Endothelial cell of umbilical vein (primary cell): ENCODE measurements at regions not wholly inside any gene's neighbourhood (a gene's known extent, or its start where the extent isn't known, plus 50 kb on each side); places are given as distances from the start of the nearest gene placed in this dataset.

Experiments used
- BruUV-seq: library from RNA; stranded (reverse); fragments of 400-500 nt; replicated peaks from 2 replicates; lab custom pipeline; 2021; lab: Mats Ljungman, UMichigan
- CTCF ChIA-PET: fragments of 300-600, 350-600 bp; sonication (Branson Sonifier 250); formaldehyde crosslinking; loops from one replicate; lab custom pipeline; 2021; ENCODE audit warnings: antibody characterized with exemption, inconsistent platforms; lab: Charles Lee
- POLR2A ChIA-PET: fragments of 300-600, 350-600 bp; sonication (Branson Sonifier 250); formaldehyde crosslinking; loops from one replicate; lab custom pipeline; 2021; ENCODE audit warnings: antibody characterized with exemption, inconsistent platforms; lab: Charles Lee
- DNase-seq: peaks from one replicate; pipeline ENCODE4 v3.0.0-alpha.2; 2011; ENCODE audit warnings: low read depth, low spot score
- FAIRE-seq: peaks from 2 replicates; lab custom pipeline; 2011; peaks lifted over from hg19 to GRCh38; lab: Jason Lieb, UNC
- H2AFZ ChIP-seq: 2 replicates; pipeline ENCODE4 v1.6.0; 2012; ENCODE audit warnings: low read depth, low read length, control low read depth, inconsistent platforms
- H3K27ac ChIP-seq: 2 replicates; pipeline ENCODE4 v1.5.1; 2011; ENCODE audit warnings: low read depth, mild to moderate bottlenecking, control low read depth, low read length, moderate library complexity; ENCODE audit not compliant: insufficient read depth
- H3K27me3 ChIP-seq, 2 experiments: 2 replicates each; pipeline versions ENCODE4 v1.6.0 to v1.6.1; 2011; ENCODE audit warnings: low read length in 2 of 2, mixed read lengths in 1 of 2; ENCODE audit not compliant: control insufficient read depth in 2 of 2, insufficient read depth in 2 of 2
- H3K36me3 ChIP-seq, 2 experiments: 2 replicates in 1 of 2; 3 replicates in 1 of 2; pipeline ENCODE4 v1.5.1; 2011; ENCODE audit warnings: low read length in 2 of 2, mild to moderate bottlenecking in 1 of 2, moderate library complexity in 1 of 2; ENCODE audit not compliant: control insufficient read depth in 2 of 2, insufficient read depth in 2 of 2; ENCODE audit errors: extremely low read depth in 1 of 2
- H3K4me1 ChIP-seq: 3 replicates; pipeline ENCODE4 v1.5.1; 2011; ENCODE audit warnings: mild to moderate bottlenecking, low read length; ENCODE audit not compliant: control insufficient read depth, insufficient read depth; ENCODE audit errors: extremely low read depth
- H3K4me2 ChIP-seq: 2 replicates; pipeline ENCODE4 v1.6.1; 2011; ENCODE audit warnings: low read length, control low read depth, mixed read lengths; ENCODE audit not compliant: insufficient read depth
- H3K4me3 ChIP-seq, 3 experiments: fragments of 200-600 bp in 1 of 3; sonication (generic), shearing (Covaris generic) in 1 of 3; replicated peaks in 1 of 3; 2 replicates each; pipeline ENCODE4 v1.5.1; 2011 to 2016; ENCODE audit warnings: control low read depth in 3 of 3, low read length in 3 of 3, mild to moderate bottlenecking in 2 of 3, inconsistent platforms in 1 of 3, low read depth in 1 of 3, moderate library complexity in 1 of 3; ENCODE audit not compliant: insufficient read depth in 1 of 3
- H3K79me2 ChIP-seq: 2 replicates; pipeline ENCODE4 v1.6.0; 2012; ENCODE audit warnings: low read length, inconsistent platforms; ENCODE audit not compliant: control insufficient read depth, insufficient read depth
- H3K9ac ChIP-seq: replicated peaks from 2 replicates; pipeline ENCODE3; 2011; ENCODE audit warnings: low read length, control low read depth; ENCODE audit not compliant: insufficient read depth; ENCODE audit errors: extremely low read depth
- H3K9me1 ChIP-seq: replicated peaks from 3 replicates; pipeline ENCODE4 v1.6.0; 2011; ENCODE audit warnings: mild to moderate bottlenecking, low read length; ENCODE audit not compliant: control insufficient read depth, insufficient read depth; ENCODE audit errors: extremely low read depth
- H3K9me3 ChIP-seq: replicated peaks from 2 replicates; pipeline ENCODE4 v1.5.1; 2012; ENCODE audit warnings: low read length, inconsistent platforms; ENCODE audit not compliant: control insufficient read depth, insufficient read depth
- H4K20me1 ChIP-seq: replicated peaks from 2 replicates; pipeline ENCODE3; 2011; ENCODE audit warnings: mild to moderate bottlenecking, low read length; ENCODE audit not compliant: control insufficient read depth, insufficient read depth; ENCODE audit errors: extremely low read depth
- EZH2 ChIP-seq: IDR thresholded peaks from 2 replicates; pipeline ENCODE4 v1.6.1; 2012; ENCODE audit warnings: borderline replicate concordance, low read depth, mild to moderate bottlenecking, moderate library complexity, low read length, inconsistent platforms; ENCODE audit not compliant: severe bottlenecking
- FOS ChIP-seq: IDR thresholded peaks from 2 replicates; pipeline ENCODE4 v1.6.1; 2011; ENCODE audit warnings: mild to moderate bottlenecking, low read length, moderate library complexity, borderline replicate concordance; ENCODE audit not compliant: insufficient read depth
- GATA2 ChIP-seq: IDR thresholded peaks from 2 replicates; pipeline ENCODE4 v1.7.0; 2011; ENCODE audit warnings: low read depth, mild to moderate bottlenecking, moderate library complexity, mixed read lengths, low read length; ENCODE audit not compliant: insufficient read length, insufficient read depth
- JUN ChIP-seq: IDR thresholded peaks from 2 replicates; pipeline ENCODE4 v1.6.1; 2011; ENCODE audit warnings: borderline replicate concordance, low read depth; ENCODE audit not compliant: insufficient read length, insufficient read depth
- MYC ChIP-seq: IDR thresholded peaks from one replicate; pipeline ENCODE4 v1.6.1; 2011; ENCODE audit warnings: mild to moderate bottlenecking, low read depth, low read length
- POLR2AphosphoS5 ChIP-seq: IDR thresholded peaks from 2 replicates; pipeline ENCODE4 v1.6.1; 2012; ENCODE audit warnings: low read depth, mild to moderate bottlenecking, control low read depth, low read length, moderate library complexity; ENCODE audit not compliant: insufficient read depth
- dilution Hi-C: fragments of 300-500 bp; cut with MboI; formaldehyde crosslinking; loops from one replicate; pipeline ENCODE4 v1.15.0; 2019; ENCODE audit warnings: low sequenced_read_pairs; ENCODE audit not compliant: extremely low pct_ligation_motif_present
- intact Hi-C: fragments of 100-400 bp; cut with micrococcal nuclease; formaldehyde crosslinking; loops from one replicate; pipeline ENCODE4 v1.10.0; 2022
- TF ChIP-seq, protein P1 (sequence below): IDR thresholded peaks from 2 replicates; pipeline ENCODE4 v1.6.1; 2011; ENCODE audit not compliant: insufficient read depth, insufficient read length
- TF ChIP-seq, protein P2 (sequence below), 2 donors: IDR thresholded peaks; 1 replicate in 1 of 2; 2 replicates in 1 of 2; pipeline ENCODE4 v1.5.1; 2011; ENCODE audit warnings: low read length in 2 of 2, mild to moderate bottlenecking in 2 of 2, moderate library complexity in 2 of 2, control low read depth in 1 of 2, inconsistent platforms in 1 of 2, low read depth in 1 of 2; ENCODE audit not compliant: insufficient read depth in 1 of 2; ENCODE audit errors: extremely low read depth in 1 of 2

DNA sequence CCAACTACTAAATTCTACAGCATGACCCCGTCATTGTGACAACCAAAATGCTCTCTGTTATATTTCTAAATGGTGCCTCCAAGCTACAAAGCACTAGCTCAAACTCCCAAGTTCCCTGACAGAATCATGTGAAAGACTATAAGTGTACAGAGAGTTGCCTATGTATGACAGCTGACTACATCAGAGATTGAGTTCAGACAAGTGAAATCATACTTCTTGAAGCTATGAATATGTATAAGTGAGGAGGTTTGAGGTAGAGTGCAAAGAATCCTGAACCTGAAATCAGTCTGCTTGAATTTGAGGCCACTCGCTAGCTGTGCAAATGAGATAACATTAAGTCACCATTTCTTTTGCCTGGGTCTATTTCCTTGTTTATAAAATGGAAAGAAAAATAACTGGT is 63.9 kb upstream of the TP63 start:
- no TSS peak for BruUV-seq
- Histone ChIP-seq H3K27me3 (no peaks in the 10 kb centered on the region), H3K4me3 (no peak overlapping the region), H3K4me2 (no peak overlapping the region), H3K79me2 (no peaks in the 10 kb centered on the region), H3K36me3 (no peaks in the 10 kb centered on the region), H3K4me1 (no peaks in the 10 kb centered on the region), H3K9me3 (no peaks in the 10 kb centered on the region), H3K9me1 (no peaks in the 10 kb centered on the region), H3K9ac (no peak overlapping the region), H3K27ac (no peak overlapping the region), H2AFZ (no peak overlapping the region), H4K20me1 (no peaks in the 10 kb centered on the region)
- no peak for TF ChIP-seq POLR2AphosphoS5
- TF ChIP-seq, protein P1, sequence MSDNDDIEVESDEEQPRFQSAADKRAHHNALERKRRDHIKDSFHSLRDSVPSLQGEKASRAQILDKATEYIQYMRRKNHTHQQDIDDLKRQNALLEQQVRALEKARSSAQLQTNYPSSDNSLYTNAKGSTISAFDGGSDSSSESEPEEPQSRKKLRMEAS = no peak
- no peak for TF ChIP-seq MYC
- dilution Hi-C loops (no loop called here), intact Hi-C loops (no loop called here)
- no peak for FAIRE-seq
- POLR2A ChIA-PET = no interaction called here
- CTCF ChIA-PET = no interaction called here
- no peak for DNase-seq

DNA sequence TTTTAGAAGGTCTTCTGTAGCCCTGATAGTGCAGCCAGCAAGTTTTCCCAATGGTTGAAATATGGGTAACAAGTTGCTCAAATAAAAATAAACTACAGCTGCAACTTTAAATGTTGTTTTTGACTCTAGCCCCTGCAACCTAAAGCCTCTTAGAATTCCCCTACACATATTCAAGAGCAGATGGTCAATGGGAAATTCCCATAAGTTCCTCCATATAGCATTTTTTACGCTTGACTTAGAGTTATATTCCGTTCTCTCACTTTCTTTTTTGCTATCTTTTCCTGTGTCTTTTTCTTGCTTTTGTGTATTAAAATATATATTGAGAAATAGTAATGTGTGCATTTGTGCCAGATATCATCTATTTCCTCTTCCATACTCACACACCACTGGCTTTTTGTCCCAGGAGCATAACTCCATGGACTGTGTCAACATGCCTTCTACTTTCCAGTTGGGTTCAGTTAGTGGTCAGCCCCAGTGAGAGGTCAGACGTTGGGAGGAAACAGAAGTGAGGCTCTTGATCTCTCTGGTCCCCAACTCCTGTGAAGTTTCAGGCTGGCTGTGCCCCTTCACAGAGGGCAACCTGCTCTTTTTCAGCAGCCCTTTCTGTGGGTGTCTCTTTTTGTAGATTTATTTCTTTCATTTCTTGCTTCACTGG is 63.3 kb upstream of the TP63 start:
- Histone ChIP-seq H3K9me1 (no peaks in the 10 kb centered on the region), H3K9ac (no peak overlapping the region), H3K79me2 (no peaks in the 10 kb centered on the region), H3K9me3 (no peaks in the 10 kb centered on the region), H3K27me3 (no peaks in the 10 kb centered on the region), H4K20me1 (no peaks in the 10 kb centered on the region), H3K4me1 (no peaks in the 10 kb centered on the region), H3K4me3 (no peak overlapping the region), H3K27ac (no peak overlapping the region), H2AFZ (no peak overlapping the region), H3K4me2 (no peak overlapping the region), H3K36me3 (no peaks in the 10 kb centered on the region)
- dilution Hi-C loops (no loop called here), intact Hi-C loops (no loop called here)
- CTCF ChIA-PET = no interaction called here
- TF ChIP-seq, protein P2, sequence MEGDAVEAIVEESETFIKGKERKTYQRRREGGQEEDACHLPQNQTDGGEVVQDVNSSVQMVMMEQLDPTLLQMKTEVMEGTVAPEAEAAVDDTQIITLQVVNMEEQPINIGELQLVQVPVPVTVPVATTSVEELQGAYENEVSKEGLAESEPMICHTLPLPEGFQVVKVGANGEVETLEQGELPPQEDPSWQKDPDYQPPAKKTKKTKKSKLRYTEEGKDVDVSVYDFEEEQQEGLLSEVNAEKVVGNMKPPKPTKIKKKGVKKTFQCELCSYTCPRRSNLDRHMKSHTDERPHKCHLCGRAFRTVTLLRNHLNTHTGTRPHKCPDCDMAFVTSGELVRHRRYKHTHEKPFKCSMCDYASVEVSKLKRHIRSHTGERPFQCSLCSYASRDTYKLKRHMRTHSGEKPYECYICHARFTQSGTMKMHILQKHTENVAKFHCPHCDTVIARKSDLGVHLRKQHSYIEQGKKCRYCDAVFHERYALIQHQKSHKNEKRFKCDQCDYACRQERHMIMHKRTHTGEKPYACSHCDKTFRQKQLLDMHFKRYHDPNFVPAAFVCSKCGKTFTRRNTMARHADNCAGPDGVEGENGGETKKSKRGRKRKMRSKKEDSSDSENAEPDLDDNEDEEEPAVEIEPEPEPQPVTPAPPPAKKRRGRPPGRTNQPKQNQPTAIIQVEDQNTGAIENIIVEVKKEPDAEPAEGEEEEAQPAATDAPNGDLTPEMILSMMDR (IDR thresholded peaks at IDR 0.05; ENCODE audit: extremely low read depth in 1 of 2, insufficient read depth in 1 of 2, low read depth in 1 of 2, low read length in 2 of 2) = no peak
- TF ChIP-seq POLR2AphosphoS5 = no peak
- TF ChIP-seq GATA2 = no peak
- no peak for TF ChIP-seq MYC
- TF ChIP-seq EZH2 = no peak
- TF ChIP-seq JUN = no peak
- TF ChIP-seq FOS = no peak
- POLR2A ChIA-PET = no interaction called here
- no TSS peak for BruUV-seq
- DNase-seq = no peak
- FAIRE-seq = no peak
